T-cell (primary cell): ENCODE measurements at regions not wholly inside any gene's neighbourhood (a gene's known extent, or its start where the extent isn't known, plus 50 kb on each side); places are given as distances from the start of the nearest gene placed in this dataset.

Experiments
- ATAC-seq, 4 experiments: fragments of 200-7000 bp in 3 of 4; fragments of 150-1000 bp in 1 of 4; cut with Tn5 transposase; replicated peaks in 1 of 4; 1 replicate in 3 of 4; 2 replicates in 1 of 4; pipeline ENCODE4 v1.10.0; 2021; ENCODE audit warnings: moderate library complexity in 3 of 4, mild to moderate bottlenecking in 2 of 4, moderate number of reproducible peaks in 1 of 4
- CTCF ChIA-PET, 2 donors: fragments of 300-600 bp; sonication (Branson Sonifier 250); formaldehyde crosslinking; loops; one replicate each; lab custom pipeline; 2022; ENCODE audit warnings: antibody characterized with exemption in 2 of 2; lab: Charles Lee
- POLR2A ChIA-PET, 2 donors: fragments of 300-600 bp; sonication (Branson Sonifier 250); formaldehyde crosslinking; loops; one replicate each; lab custom pipeline; 2022; ENCODE audit warnings: antibody characterized with exemption in 2 of 2; lab: Charles Lee
- DNase-seq, 35 experiments: peaks; one replicate each; pipeline versions ENCODE4 v3.0.0 to v3.0.0-alpha.2; 2013 to 2023
- H3K27ac ChIP-seq: one replicate; pipeline ENCODE4 v1.5.1; 2013; ENCODE audit warnings: low read length
- H3K27me3 ChIP-seq, 2 experiments: replicated peaks in 1 of 2; 1 replicate in 1 of 2; 2 replicates in 1 of 2; pipeline versions ENCODE4 v1.6.1 to v1.7.0; 2013; ENCODE audit warnings: low read length in 1 of 2, mixed read lengths in 1 of 2; ENCODE audit not compliant: control insufficient read depth in 2 of 2, insufficient read depth in 2 of 2; ENCODE audit errors: extremely low read depth in 1 of 2
- H3K36me3 ChIP-seq, 2 donors: 1 replicate in 1 of 2; 2 replicates in 1 of 2; pipeline versions ENCODE4 v1.6.1 to v1.7.0; 2013; ENCODE audit warnings: low read length in 1 of 2; ENCODE audit not compliant: control insufficient read depth in 2 of 2, insufficient read depth in 1 of 2; ENCODE audit errors: extremely low read depth in 1 of 2
- H3K4me1 ChIP-seq, 2 experiments: 1 replicate in 1 of 2; 2 replicates in 1 of 2; pipeline versions ENCODE4 v1.6.1 to v1.7.0; 2013; ENCODE audit warnings: low read length in 2 of 2, mixed read lengths in 1 of 2; ENCODE audit not compliant: insufficient read depth in 2 of 2, control insufficient read depth in 1 of 2; ENCODE audit errors: extremely low read depth in 1 of 2
- H3K4me3 ChIP-seq, 2 donors: 1 replicate in 1 of 2; 2 replicates in 1 of 2; pipeline versions ENCODE4 v1.5.1 to v1.7.0; 2013; ENCODE audit warnings: mild to moderate bottlenecking in 2 of 2, low read length in 1 of 2, moderate library complexity in 1 of 2; ENCODE audit not compliant: control insufficient read depth in 1 of 2; ENCODE audit errors: extremely low read depth in 1 of 2
- H3K9me3 ChIP-seq: 2 replicates; pipeline ENCODE4 v1.7.0; 2013
- H3K27ac Mint-ChIP-seq, 2 donors: one replicate each; pipeline ENCODE4 v1.8.0; 2020 to 2021; ENCODE audit warnings: mild to moderate bottlenecking in 2 of 2, mixed read lengths in 2 of 2
- H3K27me3 Mint-ChIP-seq, 2 donors: one replicate each; pipeline ENCODE4 v1.8.0; 2021 to 2022; ENCODE audit warnings: mixed read lengths in 2 of 2
- H3K36me3 Mint-ChIP-seq: one replicate; pipeline ENCODE4 v1.8.0; 2021; ENCODE audit warnings: mixed read lengths
- H3K4me1 Mint-ChIP-seq, 3 donors: one replicate each; pipeline ENCODE4 v1.8.0; 2020 to 2022; ENCODE audit warnings: mixed read lengths in 3 of 3, mild to moderate bottlenecking in 1 of 3
- H3K4me3 Mint-ChIP-seq, 3 donors: one replicate each; pipeline ENCODE4 v1.8.0; 2020 to 2022; ENCODE audit warnings: mild to moderate bottlenecking in 3 of 3, mixed read lengths in 3 of 3, moderate library complexity in 3 of 3
- H3K9me3 Mint-ChIP-seq, 3 donors: one replicate each; pipeline ENCODE4 v1.8.0; 2020 to 2022; ENCODE audit warnings: mixed read lengths in 3 of 3
- WGBS: methylation state at CpG from one replicate; pipeline ENCODE4 v1.1.5; 2013; ENCODE audit warnings: missing lambda C conversion rate; ENCODE audit not compliant: insufficient coverage; 5-methylcytosine and 5-hydroxymethylcytosine counted together

DNA sequence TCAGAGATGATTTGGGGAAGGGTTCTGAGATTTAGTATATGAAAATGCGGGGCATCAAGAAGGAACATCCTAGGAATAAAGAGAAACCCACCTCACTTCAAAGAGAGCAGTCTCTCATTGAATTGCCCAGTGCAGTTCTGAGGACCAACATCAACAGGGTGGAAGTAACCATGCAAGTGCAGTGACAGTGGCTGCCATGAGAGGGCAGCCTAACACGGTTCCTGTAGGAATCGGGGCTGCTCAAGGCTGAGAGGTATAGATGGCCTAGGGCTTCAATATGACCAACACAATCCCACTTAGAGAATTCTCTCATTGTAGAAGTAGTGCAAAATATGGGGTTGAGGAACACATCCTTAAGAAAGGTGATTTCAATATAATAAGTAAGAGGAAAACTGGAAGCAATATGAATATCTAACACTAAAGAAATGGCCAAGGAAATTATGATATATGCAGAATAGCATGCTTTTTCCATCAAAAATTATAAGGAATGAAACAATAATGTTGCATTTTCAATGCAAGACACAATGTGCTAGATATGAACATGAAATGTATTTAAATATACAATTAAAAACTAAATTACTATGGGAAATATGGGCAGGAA lies 51.1 kb upstream of the ARRDC4 start:
- H3K27ac ChIP-seq, result no peak overlapping the region
- no peaks in the 10 kb centered on the region for H3K4me1 ChIP-seq
- ChIA-PET CTCF (interaction anchor here in 1 of 2 donors (1.0 kb wide), 1 partner anchor 16 kb away, joined by 3 read pairs; no protein-coding TSS in a partner anchor), POLR2A (no interaction called here)
- H3K4me3 ChIP-seq, result no peak overlapping the region
- H3K9me3 Mint-ChIP-seq, result no peaks in the 10 kb centered on the region
- no peak overlapping the region for H3K27ac Mint-ChIP-seq
- peaks cover 0 to 3% (median 0%) of the 10 kb centered on the region in 3 donors for H3K4me1 Mint-ChIP-seq
- H3K27me3 ChIP-seq, result no peaks in the 10 kb centered on the region
- no CpG with 5 or more reads among the region's 3 CpGs for WGBS
- DNase-seq (peak in 34 of 35 experiments; percentile 11 to 65 (median 40)), ATAC-seq (peak; percentile 43 to 76 (median 53))
- no peaks in the 10 kb centered on the region for H3K9me3 ChIP-seq
- H3K36me3 Mint-ChIP-seq, result no peaks in the 10 kb centered on the region
- H3K27me3 Mint-ChIP-seq, result peaks cover 15 to 20% of the 10 kb centered on the region in 2 donors
- H3K36me3 ChIP-seq, result no peaks in the 10 kb centered on the region
- no peak overlapping the region for H3K4me3 Mint-ChIP-seq
